Sigmoid colon (tissue), 4 donors: ENCODE measurements at regions not wholly inside any gene's neighbourhood (a gene's known extent, or its start where the extent isn't known, plus 50 kb on each side); places are given as distances from the start of the nearest gene placed in this dataset.

Experiments used
- EP300 ChIP-seq, 4 donors: sonication (generic); formaldehyde crosslinking; IDR thresholded peaks; one replicate each; pipeline ENCODE4 v1.6.1; 2017; ENCODE audit warnings: antibody characterized with exemption in 4 of 4
- POLR2A ChIP-seq, 2 donors: fragments of 450-650 bp; IDR thresholded peaks; one replicate each; pipeline ENCODE4 v1.6.1; 2016; ENCODE audit warnings: antibody characterized with exemption in 2 of 2, mild to moderate bottlenecking in 2 of 2, moderate library complexity in 2 of 2
- TF ChIP-seq, protein P1 (sequence below), 4 experiments: fragments of 450-650 bp in 3 of 4; fragments of 200-600 bp in 1 of 4; IDR thresholded peaks; one replicate each; pipeline ENCODE4 v1.5.1; 2016 to 2019; ENCODE audit warnings: antibody characterized with exemption in 4 of 4, mild to moderate bottlenecking in 3 of 4, moderate library complexity in 2 of 4

DNA sequence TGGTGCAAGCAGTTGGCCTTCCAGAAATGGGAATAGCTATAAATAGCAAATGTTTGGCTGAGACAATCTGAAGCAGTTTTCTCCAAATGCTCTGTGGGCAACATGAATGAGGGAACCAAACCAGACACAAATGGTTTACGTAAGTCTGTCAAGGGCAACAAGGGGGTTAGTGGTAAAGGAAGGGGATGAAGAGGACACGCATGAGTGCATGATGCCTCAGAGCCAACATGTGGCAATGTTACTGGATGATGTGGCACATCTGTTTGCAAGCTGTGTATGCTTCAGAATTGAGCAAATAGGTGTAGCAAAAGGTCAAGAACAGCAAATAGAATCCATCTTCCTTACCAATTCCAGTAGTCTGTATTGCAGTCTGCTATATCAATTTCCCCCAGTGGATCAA is 76.3 kb upstream of the LMO4 start:
- TF ChIP-seq, protein P1, sequence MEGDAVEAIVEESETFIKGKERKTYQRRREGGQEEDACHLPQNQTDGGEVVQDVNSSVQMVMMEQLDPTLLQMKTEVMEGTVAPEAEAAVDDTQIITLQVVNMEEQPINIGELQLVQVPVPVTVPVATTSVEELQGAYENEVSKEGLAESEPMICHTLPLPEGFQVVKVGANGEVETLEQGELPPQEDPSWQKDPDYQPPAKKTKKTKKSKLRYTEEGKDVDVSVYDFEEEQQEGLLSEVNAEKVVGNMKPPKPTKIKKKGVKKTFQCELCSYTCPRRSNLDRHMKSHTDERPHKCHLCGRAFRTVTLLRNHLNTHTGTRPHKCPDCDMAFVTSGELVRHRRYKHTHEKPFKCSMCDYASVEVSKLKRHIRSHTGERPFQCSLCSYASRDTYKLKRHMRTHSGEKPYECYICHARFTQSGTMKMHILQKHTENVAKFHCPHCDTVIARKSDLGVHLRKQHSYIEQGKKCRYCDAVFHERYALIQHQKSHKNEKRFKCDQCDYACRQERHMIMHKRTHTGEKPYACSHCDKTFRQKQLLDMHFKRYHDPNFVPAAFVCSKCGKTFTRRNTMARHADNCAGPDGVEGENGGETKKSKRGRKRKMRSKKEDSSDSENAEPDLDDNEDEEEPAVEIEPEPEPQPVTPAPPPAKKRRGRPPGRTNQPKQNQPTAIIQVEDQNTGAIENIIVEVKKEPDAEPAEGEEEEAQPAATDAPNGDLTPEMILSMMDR (IDR thresholded peaks at IDR 0.05): no peak
- TF ChIP-seq POLR2A (IDR thresholded peaks at IDR 0.05) (no peak), EP300 (IDR thresholded peaks at IDR 0.05) (no peak)
